NCI-H1092 (cell line): ENCODE measurements at regions not wholly inside any gene's neighbourhood (a gene's known extent, or its start where the extent isn't known, plus 50 kb on each side); places are given as distances from the start of the nearest gene placed in this dataset.
"Not testable (repeated sequence)": the region's sequence is repeated elsewhere in the genome, so short reads cannot be mapped to it uniquely, and the experiment has no call there.

Source experiments
- DNase-seq: peaks from one replicate; lab custom pipeline; 2025; lab: John Stamatoyannopoulos, UW

DNA sequence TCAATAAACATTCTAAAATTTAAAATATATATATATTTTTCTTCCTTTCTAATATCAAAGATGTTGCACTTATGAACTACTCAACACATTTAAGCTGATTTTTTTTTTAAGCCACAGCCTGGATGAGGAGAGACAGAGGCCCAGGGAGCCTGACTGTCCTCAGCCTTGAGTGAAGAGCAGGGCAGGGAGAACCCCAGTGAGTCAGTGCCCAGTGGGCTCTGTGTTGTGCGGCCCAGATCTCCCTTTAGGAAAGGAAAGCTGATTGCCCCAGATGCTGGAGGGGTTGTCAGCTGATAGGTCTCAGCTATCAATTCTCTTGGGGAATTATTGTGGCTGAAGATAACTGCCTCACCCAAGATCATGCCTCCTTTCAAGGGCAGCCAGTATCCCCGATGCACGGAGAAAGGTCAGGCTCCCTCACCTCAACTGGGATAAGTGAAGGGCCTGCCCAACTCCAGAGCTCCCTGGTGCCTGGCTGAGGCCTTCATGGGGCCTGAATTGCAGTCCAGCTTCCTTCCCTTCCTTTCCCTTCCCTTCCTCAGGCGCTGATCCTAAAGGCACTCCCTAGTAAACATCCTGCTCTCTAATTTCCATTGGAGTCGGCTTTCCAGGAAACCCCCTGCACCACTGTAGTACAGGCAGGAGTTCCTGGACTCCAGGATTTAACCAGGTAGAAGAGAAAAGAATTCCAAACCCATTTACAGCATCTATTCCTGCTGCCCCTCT lies 106.9 kb upstream of the ATL2 start:
- DNase-seq = no peak

DNA sequence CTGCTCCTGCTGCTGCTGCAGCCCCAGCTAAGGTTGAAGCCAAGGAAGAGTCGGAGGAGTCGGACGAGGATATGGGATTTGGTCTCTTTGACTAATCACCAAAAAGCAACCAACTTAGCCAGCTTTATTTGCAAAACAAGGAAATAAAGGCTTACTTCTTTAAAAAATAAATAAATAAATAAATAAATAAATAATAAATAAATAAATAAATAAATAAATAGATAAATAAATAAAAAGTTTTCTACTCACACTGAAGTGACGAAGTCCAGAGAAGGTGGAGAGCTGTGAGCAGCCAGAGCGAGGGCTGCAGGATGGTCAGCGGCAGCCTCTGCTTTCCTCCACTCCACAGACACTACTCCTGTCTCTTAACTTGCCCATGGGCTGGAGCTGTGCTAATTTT lies 105.6 kb upstream of the ATL2 start:
- DNase-seq = not testable (repeated sequence)

DNA sequence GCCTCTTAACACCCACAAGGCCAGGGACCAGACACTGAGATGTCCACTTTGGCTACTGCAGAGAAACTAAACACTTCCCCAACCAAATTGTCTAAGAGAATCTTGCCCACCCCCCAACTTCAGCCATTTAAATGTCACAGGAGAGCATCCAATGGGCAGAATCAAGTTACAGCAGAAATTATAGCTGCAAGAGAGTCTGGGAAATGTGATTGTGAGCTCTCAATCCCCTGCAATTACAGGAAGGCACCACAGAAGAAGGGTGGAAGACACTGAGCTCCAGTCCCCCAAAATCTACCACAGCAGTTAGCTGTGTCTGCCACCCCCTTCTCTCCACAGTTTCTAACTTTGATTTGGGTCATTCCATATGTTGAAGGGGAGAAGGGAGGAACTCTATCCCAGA lies 103.5 kb upstream of the ATL2 start:
- DNase-seq = no peak

DNA sequence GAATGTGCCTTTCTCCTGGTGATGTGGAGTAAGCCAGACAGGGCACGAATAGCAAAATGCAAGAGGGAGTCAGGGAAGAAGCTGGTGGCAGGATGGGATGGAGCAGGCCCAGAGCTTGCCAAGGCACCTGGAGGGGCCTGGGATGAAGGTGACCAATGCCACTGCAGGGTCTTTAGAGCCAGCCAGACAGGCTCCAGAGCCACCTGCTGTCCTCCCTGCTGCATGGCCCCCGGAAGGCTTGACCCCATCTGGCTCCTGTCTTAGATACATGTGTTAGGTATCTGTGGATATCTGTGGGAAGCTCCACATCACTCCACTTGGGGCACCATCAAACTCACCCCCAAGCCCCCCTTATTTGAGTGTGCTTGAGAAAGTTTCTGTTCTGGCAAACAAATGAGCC lies 99.9 kb upstream of the ATL2 start:
- DNase-seq = no peak

DNA sequence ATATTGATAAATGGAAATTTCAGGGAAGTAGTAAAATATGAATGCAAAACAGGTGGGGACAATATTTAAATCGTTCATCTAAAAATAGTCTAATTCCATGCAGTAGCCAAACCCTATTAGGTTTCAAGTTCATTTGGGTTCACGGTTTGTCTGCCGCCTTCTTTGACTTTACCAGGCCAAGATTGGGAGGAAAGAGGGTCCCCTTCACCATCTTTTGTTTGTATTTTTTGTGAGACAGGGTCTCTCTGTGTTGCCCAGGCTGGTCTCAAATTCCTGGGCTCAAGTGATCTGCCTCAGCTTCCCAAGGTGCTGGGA lies 98.5 kb upstream of the ATL2 start:
- DNase-seq = no peak

DNA sequence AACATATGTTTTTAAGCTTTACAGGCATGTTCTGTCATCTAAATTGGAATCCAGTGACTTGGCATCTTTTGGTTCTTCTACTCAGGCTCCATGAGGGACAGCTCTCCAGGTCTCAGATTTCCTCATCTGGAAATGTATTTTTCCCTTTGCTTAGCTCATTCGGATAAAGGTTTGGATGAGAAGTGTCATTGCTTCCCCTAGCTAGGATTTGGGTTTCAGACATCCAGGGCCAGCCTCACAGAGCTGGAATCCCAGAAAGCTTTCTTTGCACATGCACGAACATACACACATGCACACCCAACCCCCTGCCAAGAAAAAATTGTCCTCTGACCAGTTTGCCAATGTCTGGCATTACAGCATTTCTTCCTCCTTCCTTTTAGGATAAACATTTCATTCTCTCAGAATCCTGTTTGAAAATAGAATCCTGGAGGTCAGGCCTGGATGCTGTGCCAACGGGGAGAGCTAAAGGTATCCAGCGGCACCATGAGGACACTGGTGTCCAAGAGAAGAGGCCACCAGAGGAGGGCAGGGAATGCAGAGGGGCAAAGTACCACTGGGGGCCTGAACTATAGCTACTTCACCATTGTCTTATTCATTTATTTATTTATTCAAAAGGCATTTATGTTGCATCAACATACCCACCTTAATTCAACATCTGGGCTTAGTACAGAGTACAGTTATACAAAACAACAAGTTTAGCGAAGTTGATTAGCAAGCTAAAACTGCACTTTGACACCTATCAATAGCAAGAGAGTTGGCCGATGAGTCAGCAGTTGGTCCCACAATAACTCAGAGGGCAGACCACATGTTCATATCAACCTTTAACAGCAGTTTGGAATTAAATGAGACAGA lies 97.9 kb upstream of the ATL2 start:
- DNase-seq = no peak

DNA sequence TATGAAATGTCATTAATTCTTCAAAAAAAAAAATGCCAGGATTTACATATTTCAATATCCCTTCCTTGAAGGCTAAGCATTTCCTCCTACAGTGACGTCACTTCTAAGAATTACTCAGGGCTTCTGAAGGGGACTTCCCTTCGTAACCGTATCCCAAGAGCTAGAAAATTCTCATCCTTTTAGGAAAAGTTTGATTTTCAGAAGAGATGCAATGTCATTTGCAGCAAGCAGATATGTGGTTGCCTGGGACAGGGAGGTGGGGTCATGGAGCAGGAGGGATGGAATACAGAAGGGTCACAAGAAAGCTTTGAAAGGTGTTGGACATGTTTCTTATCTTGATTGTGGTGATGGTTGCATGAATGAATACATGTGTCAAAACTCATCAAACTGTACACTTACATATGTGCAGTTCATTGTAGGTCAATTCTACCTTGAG lies 97.0 kb upstream of the ATL2 start:
- no peak for DNase-seq

DNA sequence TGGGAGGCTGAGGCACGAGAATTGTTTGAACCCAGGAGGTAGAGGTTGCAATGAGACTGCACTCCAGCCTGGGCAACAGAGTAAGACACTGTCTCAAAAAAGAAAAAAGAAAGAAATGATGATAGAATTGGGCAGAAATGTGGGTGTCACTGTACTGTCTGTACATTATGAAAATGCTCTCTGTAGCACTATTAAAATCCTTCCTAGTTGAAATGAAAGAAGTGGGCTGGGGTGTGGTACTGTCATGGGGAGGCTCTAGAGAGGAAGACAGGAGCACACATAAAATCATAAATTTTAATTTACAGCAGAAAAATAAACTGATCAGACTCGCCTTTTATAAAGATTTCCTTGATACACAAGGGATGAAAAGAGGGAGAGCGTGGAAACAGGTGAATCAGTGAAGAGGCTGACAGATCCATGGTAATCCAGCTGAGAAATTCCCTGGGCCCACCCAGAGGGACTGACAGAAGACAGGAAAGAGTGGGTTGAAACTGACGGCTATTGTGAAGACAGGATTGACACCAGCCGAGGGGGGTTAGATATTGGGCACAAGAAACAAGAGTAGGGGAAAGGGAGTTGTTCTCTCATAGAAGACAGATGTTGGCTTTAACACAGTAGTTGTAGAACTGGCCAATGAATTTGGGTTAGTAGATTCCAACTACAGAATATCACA lies 96.4 kb upstream of the ATL2 start:
- no peak for DNase-seq

DNA sequence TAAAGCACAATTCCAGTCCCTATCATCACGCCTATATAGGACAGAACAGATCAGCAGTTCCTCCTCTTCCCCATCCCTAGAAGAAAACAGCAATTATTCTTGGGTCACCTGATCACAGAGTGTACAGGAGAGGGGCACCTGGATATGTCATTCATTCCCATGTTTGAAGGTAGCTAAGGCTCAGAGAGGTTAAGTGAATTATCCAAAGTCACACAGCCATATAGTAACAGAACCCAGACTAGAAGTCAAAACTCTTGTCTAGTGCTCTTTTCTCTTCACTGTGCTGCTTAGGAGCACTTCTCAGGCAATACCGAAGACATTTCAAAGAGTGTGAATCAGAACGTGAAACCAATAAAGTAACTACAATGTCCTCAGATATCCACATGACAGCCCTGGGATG lies 93.0 kb upstream of the ATL2 start:
- no peak for DNase-seq

DNA sequence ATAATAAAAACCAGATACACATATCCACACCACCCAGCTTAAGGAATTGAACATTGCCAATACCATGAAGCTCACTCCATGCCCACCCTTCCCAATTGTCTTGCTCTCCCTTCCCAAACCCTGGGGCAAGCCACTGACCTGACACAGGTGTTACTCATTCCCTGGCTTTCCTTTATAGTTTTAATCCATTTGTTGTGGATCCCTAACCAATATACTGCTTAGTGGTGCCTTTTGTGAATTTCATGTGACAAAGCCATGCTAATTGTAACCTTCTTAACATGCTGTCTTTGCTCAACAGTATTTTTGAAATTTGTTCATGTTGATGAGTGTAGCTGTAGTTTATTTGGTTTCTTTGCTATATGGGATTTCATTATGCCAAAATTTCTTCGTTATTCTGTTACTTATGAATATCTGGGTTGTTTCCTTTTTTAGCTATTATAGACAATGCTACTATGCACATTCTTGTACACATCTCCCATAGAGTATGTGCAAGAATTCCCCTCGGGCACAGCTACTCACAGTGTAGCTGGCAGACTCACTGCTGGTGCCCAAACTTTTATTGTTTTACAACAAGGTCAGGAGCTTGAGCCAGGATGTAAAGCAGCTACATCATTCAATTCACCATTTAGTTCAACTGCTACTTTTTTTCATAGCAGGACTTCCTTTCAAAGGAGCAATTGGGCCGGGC lies 90.8 kb upstream of the ATL2 start:
- DNase-seq = no peak

DNA sequence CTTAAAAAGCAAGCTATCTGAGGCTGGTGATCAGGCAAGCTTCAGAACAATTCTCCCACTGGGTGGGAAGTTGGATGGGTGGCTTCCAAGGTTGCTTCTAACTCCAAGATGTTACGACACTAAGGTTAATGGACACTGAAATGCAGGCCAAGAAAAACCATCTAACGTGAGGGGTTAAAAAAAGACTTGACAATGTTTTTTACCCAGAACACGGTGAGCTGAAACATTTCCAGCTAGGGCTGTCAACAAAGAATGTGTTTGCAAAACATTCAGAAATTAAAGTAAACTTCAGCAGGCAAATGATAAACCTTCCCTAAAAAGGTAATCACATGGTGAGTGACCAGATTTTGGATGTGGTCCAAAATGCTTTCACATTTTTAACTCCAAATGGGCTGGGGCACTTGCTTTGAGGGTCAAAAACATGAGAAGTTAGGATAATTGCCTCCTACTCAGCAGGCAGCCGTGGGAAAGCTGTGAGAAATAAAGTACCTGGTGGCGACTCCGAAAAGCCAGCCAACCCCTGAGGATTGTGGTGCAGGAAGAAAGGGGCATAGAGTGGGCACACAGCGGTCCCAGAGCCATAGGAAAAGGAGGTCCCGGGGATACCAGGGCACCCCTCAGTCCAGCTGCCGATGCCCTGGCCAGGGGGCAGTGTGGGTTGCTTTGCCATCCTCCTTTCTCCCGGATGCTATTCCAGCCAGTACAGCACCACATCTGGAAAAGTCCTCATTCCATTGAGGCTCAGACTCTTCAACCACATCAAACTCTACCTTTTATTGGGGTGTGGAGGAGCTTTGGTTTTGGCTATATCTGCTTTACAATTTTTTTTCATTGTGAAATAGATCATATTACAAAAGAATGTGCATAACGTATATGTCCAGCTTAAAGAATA lies 90.0 kb upstream of the ATL2 start:
- DNase-seq = no peak

DNA sequence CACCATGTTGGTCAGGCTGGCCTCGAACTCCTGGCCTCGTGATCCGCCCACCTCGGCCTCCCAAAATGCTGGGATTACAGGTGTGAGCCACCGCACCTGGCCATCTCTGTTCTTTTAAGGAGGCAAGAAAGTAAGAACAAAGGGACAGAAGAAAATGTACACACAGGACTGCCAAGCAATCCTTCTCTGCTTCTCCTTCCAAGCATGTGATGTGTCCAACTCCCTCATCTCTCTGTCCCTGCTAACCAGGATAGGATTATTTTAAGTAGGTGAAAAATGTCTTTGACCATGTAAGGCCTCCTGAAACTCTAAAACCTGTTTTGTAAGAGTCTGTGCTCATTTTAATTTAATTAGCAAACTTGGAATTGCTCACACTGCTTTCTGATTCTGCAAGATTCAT lies 89.3 kb upstream of the ATL2 start:
- DNase-seq = no peak

DNA sequence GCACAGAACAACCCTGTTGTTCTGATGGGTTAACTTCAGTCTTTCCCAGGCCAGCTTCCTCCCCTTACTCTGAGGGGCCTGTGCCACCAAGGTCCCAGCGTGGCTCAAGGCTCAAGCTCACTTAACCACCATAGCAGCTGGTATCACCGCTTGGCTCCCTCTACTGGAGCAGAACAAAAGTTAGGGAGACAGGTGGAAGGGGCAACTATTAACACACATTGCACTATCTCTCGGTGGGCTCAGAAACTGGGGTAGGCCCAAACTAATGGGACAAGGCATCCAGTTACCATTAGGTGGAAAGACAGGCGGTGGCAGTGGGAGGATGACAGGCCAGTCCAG lies 88.7 kb upstream of the ATL2 start:
- no peak for DNase-seq

DNA sequence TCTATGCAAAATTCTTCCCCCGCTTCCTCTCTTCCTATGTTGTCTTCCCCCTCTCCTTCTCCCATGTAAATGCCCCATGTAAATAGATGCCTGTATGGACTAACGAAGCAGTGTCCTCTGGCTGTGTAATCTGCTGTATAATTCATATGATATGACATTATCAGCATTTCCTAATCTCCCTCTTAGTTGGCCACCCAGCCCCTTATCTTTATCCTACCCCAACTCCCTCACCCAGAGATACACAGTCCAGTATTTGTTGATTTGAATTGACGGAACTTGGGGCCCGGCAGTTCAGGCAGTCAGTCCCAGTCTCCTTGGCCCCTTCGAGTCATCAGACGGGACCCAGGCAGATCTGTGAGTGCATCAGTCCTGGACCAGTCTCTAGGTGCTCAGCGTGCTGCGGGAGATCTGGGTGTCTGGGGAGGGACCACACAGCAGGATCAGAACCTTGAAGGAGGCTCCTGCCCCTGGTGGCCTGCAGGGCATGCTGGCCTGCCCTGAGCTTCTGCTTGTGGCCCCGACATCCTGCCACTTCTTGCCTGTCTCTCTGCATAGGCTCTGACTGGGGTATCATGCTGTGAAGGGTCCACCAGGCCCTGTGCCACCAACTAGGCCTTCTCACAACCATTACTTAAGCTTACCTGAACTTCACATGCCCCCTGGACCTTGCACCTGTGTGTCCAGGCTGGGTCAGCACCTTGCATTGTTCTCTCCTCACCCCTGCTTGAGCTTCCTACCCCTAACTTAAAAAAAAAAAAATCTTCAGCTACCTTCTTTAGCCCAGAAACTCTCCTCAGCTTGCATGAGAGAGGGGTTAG lies 88.1 kb upstream of the ATL2 start:
- no peak for DNase-seq

DNA sequence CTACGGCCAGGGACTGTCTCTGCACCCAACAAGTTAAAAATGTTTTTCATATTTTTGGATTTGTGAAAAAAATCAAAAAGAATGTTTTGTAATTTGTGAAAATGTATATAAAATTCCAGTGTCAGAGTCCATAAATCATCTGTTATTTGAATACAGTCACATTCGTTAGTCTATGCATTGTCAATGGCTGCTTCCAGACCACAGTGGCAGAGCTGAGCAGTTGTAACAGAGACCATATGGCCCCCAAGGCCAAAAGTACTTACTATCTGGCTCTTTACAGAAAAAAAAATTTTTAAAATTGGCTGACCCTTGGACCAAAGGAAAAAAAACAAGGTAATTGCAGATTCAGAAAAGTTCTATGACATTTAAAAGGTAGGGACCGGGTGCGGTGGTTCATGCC lies 86.7 kb upstream of the ATL2 start:
- DNase-seq = no peak

DNA sequence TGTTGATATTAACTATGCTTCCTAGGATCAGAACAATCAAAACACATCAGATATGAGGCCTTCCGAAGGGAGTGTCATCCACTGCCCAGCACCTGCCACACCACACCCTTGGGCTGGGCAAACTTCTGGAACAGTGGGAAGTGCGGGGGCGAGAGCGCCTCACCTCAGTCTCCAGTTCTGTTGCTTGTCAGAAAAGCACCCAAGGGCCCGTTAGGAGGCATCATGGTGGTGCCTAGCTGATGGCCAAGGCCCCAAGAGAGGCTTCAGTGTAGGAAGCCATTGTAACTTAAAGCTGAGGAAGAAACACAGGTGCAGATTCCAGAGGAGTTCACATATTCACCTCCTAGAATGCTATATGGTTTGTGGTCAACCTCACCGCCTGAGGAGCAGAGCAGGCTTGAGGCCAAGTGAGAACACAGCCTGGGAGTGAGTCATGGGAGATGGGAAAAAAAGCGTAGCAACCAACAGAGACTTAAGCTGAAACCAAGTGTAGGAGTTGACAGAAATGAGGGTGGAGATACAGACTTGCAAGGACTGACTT lies 85.1 kb upstream of the ATL2 start:
- no peak for DNase-seq

DNA sequence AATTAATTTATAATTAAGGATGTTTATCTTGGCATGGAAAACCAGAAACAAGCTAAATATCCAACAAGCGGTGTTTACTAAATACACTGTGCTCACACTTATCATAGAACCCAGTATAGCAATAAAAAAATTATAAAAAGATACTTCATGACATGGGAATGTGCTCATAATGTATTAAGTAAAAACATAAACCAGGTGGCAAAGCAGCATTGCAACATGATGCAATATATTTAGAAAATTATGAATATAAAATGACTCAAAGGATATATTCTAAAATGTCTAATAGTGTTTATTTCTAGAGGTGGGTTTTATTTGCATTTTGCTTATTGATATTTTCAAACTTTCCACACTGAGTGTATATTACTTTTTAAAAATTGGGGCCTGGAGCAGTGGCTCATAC lies 84.4 kb upstream of the ATL2 start:
- DNase-seq = no peak

DNA sequence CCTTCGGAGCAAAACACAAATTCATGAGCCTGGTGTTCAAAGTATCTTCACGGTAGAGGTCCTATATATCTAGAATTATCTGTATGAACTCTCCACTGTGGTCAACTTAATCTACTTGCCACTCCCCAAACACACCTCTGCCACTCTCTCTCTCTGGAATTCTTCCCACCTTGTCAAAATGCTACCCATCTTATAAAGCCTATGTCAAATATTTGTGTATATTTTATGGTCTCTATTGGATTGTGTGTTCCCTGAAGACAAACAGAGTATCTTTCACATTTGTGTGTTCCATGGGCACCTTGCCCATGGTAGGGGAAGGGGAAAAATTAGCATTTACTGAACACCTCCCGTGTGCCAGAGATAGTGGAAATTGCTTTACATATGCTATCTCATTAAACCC lies 83.2 kb upstream of the ATL2 start:
- no peak for DNase-seq

DNA sequence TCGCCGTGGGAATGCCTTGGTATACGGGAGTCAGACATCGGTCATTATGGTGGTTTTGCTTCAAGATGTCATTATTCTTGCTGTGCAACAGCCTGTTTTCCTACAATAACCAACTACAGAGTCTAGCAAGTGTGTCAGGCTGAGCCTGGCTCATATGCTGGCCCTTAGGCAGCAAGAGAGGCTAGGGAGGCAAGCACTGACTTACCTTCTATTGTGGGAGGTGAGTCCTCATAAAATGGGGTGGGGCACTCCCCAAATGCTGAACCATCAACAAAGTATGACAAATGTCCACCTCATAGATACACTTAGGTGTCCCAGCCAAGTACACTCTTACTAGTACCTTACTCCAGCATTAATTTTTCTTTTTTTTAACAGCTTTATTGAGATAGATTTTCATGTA lies 77.0 kb upstream of the ATL2 start:
- no peak for DNase-seq

DNA sequence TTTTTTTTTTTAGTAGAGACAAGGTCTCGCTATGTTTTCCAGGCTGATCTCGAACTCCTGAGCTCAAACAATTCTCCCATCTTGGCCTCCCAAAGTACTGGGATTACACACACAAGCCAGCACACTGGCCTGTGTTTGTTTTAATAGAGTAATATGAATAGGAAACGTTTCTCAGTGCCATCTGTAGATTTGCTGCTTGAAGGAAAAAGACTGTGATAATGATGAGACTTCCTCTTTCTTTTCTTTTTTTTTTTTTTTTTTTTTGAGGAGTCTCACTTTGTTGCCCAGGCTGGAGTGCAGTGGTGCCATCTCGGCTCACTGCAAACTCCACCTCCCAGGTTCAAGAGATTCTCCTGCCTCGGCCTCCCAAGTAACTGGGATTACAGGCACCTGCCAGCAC lies 74.7 kb upstream of the ATL2 start:
- not testable (repeated sequence) for DNase-seq

DNA sequence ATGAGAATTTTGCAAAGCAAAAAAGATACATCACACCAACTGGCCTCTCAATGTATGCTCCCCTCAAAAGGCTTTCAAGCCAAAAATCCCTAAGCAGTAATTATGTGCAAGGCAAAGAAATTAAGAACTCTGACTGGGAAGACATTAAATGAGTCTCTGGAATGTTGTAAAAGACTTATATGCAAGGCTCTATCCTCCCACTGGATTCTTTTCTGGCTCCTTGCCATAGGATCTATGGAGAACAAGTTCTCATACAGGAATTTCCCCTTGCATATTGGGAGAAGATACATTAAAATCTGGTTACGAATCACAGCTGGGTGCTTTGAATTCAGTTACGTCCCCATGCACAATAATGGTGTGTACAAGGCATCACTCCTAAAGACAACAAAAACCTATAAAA lies 73.4 kb upstream of the ATL2 start:
- no peak for DNase-seq
